ENCODE measurements at regions not wholly inside any gene's neighbourhood (a gene's known extent, or its start where the extent isn't known, plus 50 kb on each side); places are given as distances from the start of the nearest gene placed in this dataset.

- FAIRE-seq (no peak), DNase-seq (ENCODE audit: low spot score) (no peak)
These were observed 679.4 kb upstream of the ADGRL2 start for GRCh38 chr1:81121306-81121705.

DNA sequence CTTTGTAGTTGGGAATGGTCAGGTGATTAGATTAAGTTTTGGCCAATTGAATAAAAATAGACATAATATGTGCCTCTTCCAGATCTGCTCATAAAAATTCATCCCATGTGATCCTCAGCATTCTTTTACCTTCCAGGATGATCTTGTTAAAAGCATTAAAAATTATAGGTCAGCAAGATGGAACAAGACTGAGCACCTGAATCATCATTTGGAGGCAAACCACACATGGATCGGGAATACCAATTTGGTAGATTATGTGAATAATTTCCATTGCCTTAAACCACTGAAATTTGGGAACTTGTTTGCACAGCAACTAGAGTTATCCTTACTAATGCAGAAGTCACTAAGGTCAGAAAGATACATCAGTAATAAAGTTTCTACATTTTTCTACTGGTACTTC, 681.4 kb upstream of the ADGRL2 start:
- FAIRE-seq (no peak), DNase-seq (ENCODE audit: low spot score) (no peak)

GRCh38 chr1:81118550-81118949, 682.2 kb upstream of the ADGRL2 start:
- FAIRE-seq, result no peak
- DNase-seq (ENCODE audit: low spot score), result no peak

DNA sequence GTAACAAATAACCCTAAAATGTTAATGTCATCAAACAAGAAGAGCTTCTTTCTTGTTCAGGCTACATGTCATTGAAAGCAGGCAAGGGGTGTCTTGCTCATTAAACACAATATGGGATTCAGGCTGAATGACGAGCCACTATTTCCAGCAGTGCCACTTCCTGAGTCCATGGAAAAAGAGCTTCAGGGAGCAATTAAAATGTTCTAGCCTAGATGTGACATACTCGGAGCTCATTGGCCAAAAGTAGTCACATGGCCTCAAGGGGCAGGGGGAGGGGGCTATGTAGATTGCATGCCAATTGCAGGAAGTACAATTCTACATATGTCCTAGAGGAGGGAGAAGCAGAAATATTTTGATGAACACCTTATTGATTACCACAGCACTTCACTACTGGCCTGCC, 685.3 kb upstream of the ADGRL2 start:
- no peak for DNase-seq (ENCODE audit: low spot score)
- FAIRE-seq, result no peak

- DNase-seq (ENCODE audit: low spot score) (no peak), FAIRE-seq (no peak)
These were observed 686.5 kb upstream of the ADGRL2 start for GRCh38 chr1:81114191-81114590.

GRCh38 chr1:81113688-81114087, 687.0 kb upstream of the ADGRL2 start:
- FAIRE-seq, result peak; percentile 92
- peak; percentile 19 for DNase-seq (ENCODE audit: low spot score)

GRCh38 chr1:81111818-81112217, 688.9 kb upstream of the ADGRL2 start:
- DNase-seq (ENCODE audit: low spot score) (peak; percentile 33), FAIRE-seq (peak; percentile 76)

- FAIRE-seq (no peak), DNase-seq (ENCODE audit: low spot score) (no peak)
These were observed 691.7 kb upstream of the ADGRL2 start for GRCh38 chr1:81109038-81109437.

- no peak for FAIRE-seq
- no peak for DNase-seq (ENCODE audit: low spot score)
These were observed 702.9 kb upstream of the ADGRL2 start for GRCh38 chr1:81097860-81098259.

- FAIRE-seq (no peak), DNase-seq (ENCODE audit: low spot score) (no peak)
These were observed 727.2 kb upstream of the ADGRL2 start for GRCh38 chr1:81073580-81073979.

- FAIRE-seq (no peak), DNase-seq (ENCODE audit: low spot score) (no peak)
These were observed 728.6 kb upstream of the ADGRL2 start for GRCh38 chr1:81071969-81072753.

- no peak for FAIRE-seq
- no peak for DNase-seq (ENCODE audit: low spot score)
These were observed 729.5 kb upstream of the ADGRL2 start for GRCh38 chr1:81071072-81071858.

DNA sequence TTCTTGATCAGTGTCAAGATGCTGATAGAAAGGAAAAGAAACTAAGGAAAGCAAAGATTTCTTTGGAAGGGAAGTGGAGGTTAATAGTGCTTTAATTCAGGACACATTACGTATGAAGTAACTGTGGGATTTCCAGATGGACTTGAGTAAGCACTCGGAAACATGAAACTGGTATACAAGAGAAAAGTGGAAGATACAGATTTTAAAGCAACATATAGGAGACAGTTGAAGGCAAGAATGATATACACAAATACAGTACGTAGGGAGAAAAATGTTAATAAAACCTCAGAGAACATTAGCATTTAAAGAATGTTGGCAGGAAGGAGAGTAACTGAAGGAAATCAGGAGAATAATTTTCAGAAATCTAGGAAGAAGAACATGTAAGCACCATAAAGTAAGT, 730.9 kb upstream of the ADGRL2 start:
- no peak for DNase-seq (ENCODE audit: low spot score)
- no peak for FAIRE-seq

DNA sequence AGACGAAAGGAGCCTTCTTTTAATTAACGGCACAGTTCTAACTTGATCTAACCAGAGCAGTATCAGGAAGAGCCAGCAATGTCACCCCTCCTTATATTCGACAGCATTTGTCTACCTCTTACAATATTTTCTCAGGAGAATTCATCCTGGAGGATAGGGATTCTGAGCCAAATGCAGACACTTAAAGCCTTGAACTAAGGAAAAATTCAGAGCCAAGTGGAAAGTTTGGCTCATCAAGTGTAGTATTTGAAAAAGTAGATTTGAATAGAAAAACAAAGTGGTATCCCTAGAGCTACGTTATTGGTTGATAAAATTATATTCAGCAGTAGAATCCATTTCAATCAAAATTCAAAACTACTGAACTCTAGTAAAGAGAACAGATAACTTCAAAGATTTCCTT, 732.0 kb upstream of the ADGRL2 start:
- no peak for DNase-seq (ENCODE audit: low spot score)
- FAIRE-seq, result no peak

GRCh38 chr1:81053826-81054225, 746.9 kb upstream of the ADGRL2 start:
- DNase-seq (ENCODE audit: low spot score), result no peak
- FAIRE-seq, result no peak

DNA sequence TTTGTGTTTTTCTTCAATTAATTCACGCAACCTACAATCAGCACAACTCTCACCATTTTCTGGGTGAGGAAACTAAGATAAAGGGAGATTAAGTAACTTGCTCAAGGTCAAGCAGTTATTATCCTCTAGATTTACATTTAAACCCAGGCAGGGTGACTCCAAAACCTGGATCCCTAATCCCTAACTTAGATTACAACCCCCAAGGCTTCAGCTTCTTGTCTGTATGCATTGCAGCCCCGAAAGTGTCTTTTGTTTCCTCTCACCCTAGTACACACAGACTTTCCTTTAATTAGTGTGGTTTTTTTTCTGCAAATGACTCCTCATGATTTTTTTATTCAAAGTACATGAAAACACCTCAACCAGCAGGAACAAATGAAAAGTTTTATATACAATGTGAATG, 748.6 kb upstream of the ADGRL2 start:
- no peak for FAIRE-seq
- DNase-seq (ENCODE audit: low spot score), result no peak

DNA sequence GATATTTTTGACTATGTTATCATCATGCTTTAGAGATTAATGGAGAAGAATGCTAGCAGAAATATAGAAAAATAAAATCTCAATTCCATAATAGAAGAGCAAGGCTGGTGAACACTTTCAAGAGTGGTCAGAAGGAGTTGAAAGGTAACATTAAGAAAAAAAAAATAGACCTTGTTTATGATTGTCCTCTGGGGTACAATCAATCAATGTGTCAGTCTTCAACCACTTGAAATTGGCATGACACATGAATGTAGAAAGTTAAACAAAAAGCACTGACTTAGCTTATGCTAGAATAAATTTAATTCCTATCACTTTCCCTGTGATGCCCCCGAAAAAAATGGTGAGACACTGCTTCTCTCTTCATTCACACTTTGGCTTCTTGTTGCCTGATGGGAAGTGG, 750.3 kb upstream of the ADGRL2 start:
- FAIRE-seq (no peak), DNase-seq (ENCODE audit: low spot score) (no peak)

DNA sequence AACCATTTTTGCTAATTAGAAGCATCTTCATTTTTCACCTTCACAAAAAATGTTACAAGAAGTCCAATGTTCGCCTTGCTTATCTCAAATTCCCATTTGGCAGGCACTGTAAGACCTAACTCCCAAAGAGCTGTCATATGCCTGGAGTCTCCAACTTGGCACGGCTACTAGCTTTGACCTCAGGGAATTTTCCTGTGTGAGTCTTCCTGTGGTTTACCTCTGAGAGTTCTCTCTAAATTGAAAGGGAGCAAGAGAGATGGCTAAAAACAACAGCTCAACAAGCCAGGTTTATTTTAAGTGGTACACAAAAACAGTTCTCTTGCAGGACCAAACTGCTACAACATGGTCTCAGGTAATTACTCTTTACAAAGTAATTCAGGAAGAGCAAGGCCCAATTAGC, 756.0 kb upstream of the ADGRL2 start:
- no peak for FAIRE-seq
- no peak for DNase-seq (ENCODE audit: low spot score)

- DNase-seq (ENCODE audit: low spot score) (no peak), FAIRE-seq (no peak)
These were observed 758.5 kb upstream of the ADGRL2 start for GRCh38 chr1:81042225-81042624.

DNA sequence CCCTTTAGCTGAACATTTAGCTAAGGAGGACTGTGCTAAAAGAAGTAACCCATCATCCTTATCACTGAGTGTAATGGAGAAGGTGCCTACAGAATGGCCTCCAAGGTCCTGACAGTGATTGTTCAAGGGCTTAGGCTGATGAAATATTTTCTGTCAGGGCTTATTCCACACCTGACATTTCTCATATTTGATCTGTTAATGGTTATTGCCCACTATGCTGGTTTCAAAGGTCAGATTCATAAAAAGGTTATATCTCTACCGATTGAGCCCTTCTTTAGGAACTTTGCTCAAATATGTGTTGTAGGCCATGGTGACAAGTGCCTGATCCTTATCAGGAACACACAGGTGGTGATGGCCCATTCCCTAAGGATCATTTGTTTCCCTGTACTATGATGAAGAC, 766.4 kb upstream of the ADGRL2 start:
- FAIRE-seq (no peak), DNase-seq (ENCODE audit: low spot score) (no peak)

DNA sequence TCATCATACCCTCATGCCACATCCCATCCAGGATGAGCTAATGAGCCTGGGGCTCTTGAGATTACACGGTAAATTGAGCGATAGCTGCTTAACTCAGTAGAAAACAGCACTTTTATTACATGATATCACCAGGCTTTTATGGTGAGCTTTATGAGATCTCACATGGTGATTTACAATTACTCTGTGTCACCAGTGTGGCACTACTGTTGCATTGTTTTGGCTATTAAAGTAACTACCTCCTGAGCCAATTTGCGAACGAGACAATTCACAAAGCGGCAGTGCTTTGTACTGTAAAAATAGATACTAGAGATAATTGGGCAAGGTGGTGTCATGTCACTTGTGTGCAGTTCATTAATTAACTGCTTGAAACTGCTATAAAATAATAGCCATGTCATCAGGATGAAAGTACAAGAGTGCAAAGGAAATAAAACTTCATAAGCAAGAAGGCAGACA, 767.7 kb upstream of the ADGRL2 start:
- DNase-seq (ENCODE audit: low spot score), result no peak
- FAIRE-seq, result no peak

GRCh38 chr1:81032374-81032773, 768.4 kb upstream of the ADGRL2 start:
- FAIRE-seq (no peak), DNase-seq (ENCODE audit: low spot score) (no peak)

DNA sequence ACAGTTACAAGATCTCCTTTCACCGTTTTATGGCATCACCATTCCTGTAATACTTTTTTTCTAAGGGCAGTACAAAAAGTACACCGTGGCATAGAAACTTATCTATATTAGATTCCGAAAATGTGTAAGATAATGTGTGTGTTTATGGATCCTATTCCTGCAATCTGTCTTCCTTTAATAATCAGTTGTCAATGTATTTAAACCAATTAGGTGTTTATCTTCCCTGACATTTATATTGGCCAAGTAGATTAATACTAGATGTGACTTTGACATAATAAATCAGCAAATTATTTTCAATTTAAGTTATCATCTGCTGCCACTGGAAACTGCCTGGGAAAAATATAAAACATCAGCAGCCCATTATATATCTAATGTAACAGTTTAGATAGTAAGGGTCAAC, 770.3 kb upstream of the ADGRL2 start:
- DNase-seq (ENCODE audit: low spot score) (no peak), FAIRE-seq (no peak)

Measured in RCC 7860 (cell line).